Heart left ventricle (tissue), 16 donors: ENCODE measurements at regions not wholly inside any gene's neighbourhood (a gene's known extent, or its start where the extent isn't known, plus 50 kb on each side); places are given as distances from the start of the nearest gene placed in this dataset.
A peak's percentile ranks its signal among the peaks of the same experiment; 100 is the strongest.
"Not testable (repeated sequence)": the region's sequence is repeated elsewhere in the genome, so short reads cannot be mapped to it uniquely, and the experiment has no call there.

Source experiments
- ATAC-seq, 4 donors: fragments of 200-7000 bp; cut with Tn5 transposase; one replicate each; pipeline ENCODE4 v1.9.1; 2020 to 2022; ENCODE audit warnings: moderate library complexity in 4 of 4, mild to moderate bottlenecking in 3 of 4, moderate number of reproducible peaks in 1 of 4
- DNase-seq, 5 donors: peaks; one replicate each; pipeline ENCODE4 v3.0.0-alpha.2; 2020
- H3K27ac ChIP-seq, 12 donors: fragments of 200-600 bp; sonication (generic) in 4 of 12; one replicate each; pipeline versions ENCODE4 v1.5.0 to v1.8.0; 2016 to 2022; ENCODE audit warnings: mild to moderate bottlenecking in 2 of 12
- H3K27me3 ChIP-seq, 9 donors: fragments of 200-600 bp; sonication (generic) in 2 of 9; one replicate each; pipeline versions ENCODE4 v1.5.1 to v1.8.0; 2016 to 2022; ENCODE audit warnings: mild to moderate bottlenecking in 3 of 9
- H3K36me3 ChIP-seq, 9 donors: fragments of 200-600 bp; sonication (generic) in 2 of 9; one replicate each; pipeline versions ENCODE4 v1.5.0 to v1.8.0; 2018 to 2022; ENCODE audit warnings: mild to moderate bottlenecking in 2 of 9
- H3K4me1 ChIP-seq, 12 donors: fragments of 200-600 bp; sonication (generic) in 4 of 12; one replicate each; pipeline versions ENCODE4 v1.5.0 to v1.8.0; 2016 to 2022; ENCODE audit warnings: mild to moderate bottlenecking in 3 of 12
- H3K4me3 ChIP-seq, 12 donors: fragments of 200-600 bp; sonication (generic) in 4 of 12; one replicate each; pipeline versions ENCODE4 v1.5.0 to v1.8.0; 2017 to 2022; ENCODE audit warnings: mild to moderate bottlenecking in 9 of 12, moderate library complexity in 4 of 12
- H3K9me3 ChIP-seq, 12 donors: fragments of 200-600 bp; sonication (generic) in 4 of 12; one replicate each; pipeline versions ENCODE4 v1.5.0 to v1.8.0; 2016 to 2022; ENCODE audit warnings: mild to moderate bottlenecking in 1 of 12
- WGBS, 4 donors: extraction: QIAGEN DNeasy Blood & Tissue Kit in 2 of 4; methylation state at CpG; one replicate each; pipeline versions ENCODE4 v1.1.5 to v1.1.7; 2013 to 2018; 5-methylcytosine and 5-hydroxymethylcytosine counted together
- intact Hi-C, 10 donors: fragments of 100-400 bp; cut with DNase I; formaldehyde crosslinking; loops; one replicate each; pipeline versions ENCODE4 v1.11.1 to v1.14.2; 2022
- TF ChIP-seq, protein P1 (sequence below), 12 donors: fragments of 200-600 bp; sonication (generic) in 4 of 12; IDR thresholded peaks; one replicate each; pipeline versions ENCODE4 v1.5.0 to v1.8.0; 2018 to 2022; ENCODE audit warnings: antibody characterized with exemption in 12 of 12, mild to moderate bottlenecking in 5 of 12
- donor health status: ischemic (EF 13 %, LVEDD 7.1; RV severe dilation, severe dysfunction).
- donor health status: healthy with polysubstance abuse.
- donor health status: DM: no; HTN: yes; CAD: no.
- donor health status: DM: no; HTN: no; CAD: no.
- donor health status: ischemic (EF 25% LVEDD 6.9; RV normal size, moderate dysfunction).
- donor health status: ischemic (EF 25% LVEDD 5.7; RV mildly dilated, moderate dysfunction).
- donor health status: healthy.
- donor health status: DM: yes; HTN: yes; CAD: no.
- donor health status: ischemic (EF 35%, LVEDD 5.7; RV mildly dilated, moderate dysfunction).
- donor health status: nonischemic (EF 11% LVEDD 7.7; RV severe dilation, severe dysfunction).
- donor health status: DM: yes; HTN: yes; CAD: no.
- donor health status: PGD.
- donor health status: ischemic (EF 29% LVEDD 5.4; RV normal size, mild dysfunction).
- donor health status: nonischemic (EF 23%, LVEDD 6.1; RV moderate dilation, normal function).

DNA sequence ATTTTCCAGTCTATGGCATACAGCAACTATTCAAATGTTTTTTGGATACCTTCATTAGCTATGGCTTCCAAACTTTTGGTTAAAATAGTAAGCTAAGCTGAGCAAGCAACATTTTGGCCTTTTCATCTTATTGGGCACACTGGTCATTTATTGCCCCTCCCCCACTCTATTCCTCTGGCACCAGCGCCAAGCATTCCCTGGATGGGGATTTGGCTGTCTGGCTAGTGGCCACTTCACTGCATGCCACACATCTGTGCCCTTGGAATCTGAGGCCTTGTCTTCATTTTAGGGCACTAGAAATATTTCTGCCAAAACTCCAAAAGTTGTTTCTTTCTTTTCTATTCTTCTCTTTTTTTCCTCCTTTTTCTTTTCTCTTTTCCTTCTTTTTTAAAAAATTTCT, 305.8 kb upstream of the POTED start:
- H3K36me3 ChIP-seq, ATAC-seq, H3K4me3 ChIP-seq, H3K27ac ChIP-seq, H3K9me3 ChIP-seq, H3K27me3 ChIP-seq, intact Hi-C loops, H3K4me1 ChIP-seq, DNase-seq: not testable (repeated sequence)
- WGBS, 4 donors, result 13 to 43% (median 21%) methylated on average over 1 of the region's 1 CpG; no CpG with 5 or more reads in 1 of the 4 donors

DNA sequence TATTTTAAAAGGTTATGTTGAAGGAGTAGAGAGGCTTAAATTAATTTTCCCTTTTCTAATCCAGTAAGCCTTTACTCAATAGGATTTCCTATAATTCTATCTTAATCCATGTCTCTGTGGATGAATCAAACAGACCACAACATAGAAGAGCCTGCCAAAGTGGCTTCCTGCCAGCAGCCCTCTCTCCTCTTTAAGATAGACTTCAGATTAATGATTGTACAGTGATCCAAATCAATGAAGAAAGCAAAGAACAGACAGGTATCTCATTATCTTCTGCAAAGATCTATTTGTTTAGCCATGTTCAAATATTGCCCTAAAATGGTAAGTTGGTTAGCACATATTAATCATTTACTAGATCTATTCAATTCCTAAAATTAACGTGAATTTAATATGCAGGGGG, 304.7 kb upstream of the POTED start:
- H3K4me1 ChIP-seq, DNase-seq, intact Hi-C loops, H3K9me3 ChIP-seq, H3K27ac ChIP-seq, H3K4me3 ChIP-seq, ATAC-seq, H3K36me3 ChIP-seq, H3K27me3 ChIP-seq: not testable (repeated sequence)
- WGBS, 4 donors, result 11 to 21% (median 14%) methylated on average over 1 of the region's 1 CpG

DNA sequence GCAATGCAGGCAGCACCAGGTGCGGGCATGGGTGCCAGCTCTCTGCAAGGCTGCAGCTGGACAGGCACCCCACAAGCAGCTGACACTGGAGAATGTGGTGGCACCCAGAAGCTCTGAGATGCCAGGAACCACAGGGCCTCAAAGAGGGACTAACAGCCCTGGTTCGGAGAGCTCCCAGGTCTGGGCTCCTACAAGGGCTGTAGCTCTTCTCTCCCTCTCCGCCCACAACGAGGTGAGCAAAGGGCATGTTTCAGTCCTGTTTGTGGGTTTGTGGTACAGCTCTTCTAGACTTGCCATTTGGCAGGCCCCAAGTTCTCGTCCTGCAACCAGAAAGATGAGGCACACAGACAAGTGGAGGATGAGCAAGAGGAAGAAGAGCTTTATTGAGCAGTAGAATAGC, 299.5 kb upstream of the POTED start:
- H3K4me3 ChIP-seq, intact Hi-C loops, ATAC-seq, H3K27ac ChIP-seq, H3K36me3 ChIP-seq, H3K4me1 ChIP-seq, DNase-seq, H3K9me3 ChIP-seq, H3K27me3 ChIP-seq: not testable (repeated sequence)
- 62 to 88% (median 68%) methylated on average over 3 to 5 of the region's 5 CpGs for WGBS, 4 donors

DNA sequence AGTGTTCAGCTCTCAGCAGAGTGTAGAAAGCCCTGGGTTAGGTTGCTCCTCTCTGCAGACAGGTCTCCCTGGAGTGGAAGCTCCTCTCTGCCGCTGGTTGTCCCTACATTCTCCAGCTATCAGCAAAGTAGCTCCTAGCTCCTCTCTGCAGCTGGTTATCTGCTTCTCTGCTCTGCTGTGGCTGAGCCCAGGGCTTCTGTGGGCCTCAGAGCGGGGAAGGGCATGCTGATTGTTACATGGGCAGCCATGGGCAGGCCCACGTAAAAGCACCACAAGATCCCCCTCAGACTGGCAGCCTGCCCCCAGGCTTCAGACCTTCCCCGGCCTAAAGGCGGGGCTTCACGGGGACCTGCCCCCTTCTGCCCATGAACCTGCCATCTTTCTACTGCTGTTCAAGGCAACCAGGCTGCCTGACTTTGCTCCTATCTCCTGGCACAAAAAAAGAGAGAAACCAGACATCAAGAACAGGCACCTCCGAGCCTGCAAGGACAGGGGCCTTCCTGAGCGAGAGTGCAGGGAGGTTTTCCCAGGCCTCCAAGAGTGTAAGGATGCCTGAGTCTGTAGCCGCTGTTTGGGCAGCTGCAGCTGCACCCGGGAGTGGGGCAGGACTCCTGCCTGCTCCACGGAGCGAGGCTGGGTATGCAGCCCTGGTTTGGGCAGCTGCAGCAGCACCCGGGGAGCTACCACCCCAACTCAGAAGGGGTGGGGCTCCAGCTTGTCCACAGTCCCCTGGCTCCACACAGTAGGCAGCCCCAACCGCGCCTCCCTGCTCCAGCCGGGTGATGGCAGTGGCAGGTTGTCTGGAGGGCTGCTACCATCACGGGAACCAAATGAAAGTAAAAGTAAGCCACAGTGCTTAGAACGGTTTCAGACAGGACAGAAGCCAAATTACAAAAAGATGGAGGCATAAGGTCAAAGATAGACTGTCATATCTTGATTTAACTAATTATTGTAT, 298.7 kb upstream of the POTED start:
- H3K27ac ChIP-seq, ATAC-seq, H3K4me1 ChIP-seq, DNase-seq, H3K9me3 ChIP-seq, H3K27me3 ChIP-seq, H3K4me3 ChIP-seq, intact Hi-C loops, H3K36me3 ChIP-seq: not testable (repeated sequence)
- WGBS, 4 donors, result 65 to 73% (median 70%) methylated on average over 8 to 16 of the region's 18 CpGs

DNA sequence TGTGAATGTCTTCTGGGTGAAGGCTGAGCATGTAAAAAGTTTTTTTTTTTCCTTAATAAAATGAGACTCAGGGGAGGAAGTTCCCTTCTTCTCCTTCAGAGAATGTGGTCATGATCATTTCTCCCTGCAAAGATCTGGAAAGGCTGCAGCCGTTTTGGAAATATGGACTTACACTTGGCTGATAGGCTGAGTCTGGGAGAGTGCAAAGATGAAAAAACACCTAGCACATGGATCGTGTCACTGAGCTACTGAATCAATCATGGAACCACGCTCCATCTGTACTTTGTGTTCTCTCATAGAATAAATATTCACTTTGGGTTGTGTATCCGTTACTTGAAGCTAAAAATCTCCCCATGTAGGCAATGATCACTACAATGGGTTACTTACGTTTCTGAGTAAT, 290.9 kb upstream of the POTED start:
- H3K4me1 ChIP-seq, H3K36me3 ChIP-seq, H3K4me3 ChIP-seq, H3K27ac ChIP-seq, intact Hi-C loops, H3K27me3 ChIP-seq, DNase-seq: not testable (repeated sequence)
- ATAC-seq, result peak in 1 of 4 donors; percentile 55
- 28 to 36% (median 31%) methylated on average over 5 of the region's 5 CpGs for WGBS, 4 donors
- peaks cover 0 to 23% (median 4%) of the 10 kb centered on the region in 12 donors for H3K9me3 ChIP-seq

DNA sequence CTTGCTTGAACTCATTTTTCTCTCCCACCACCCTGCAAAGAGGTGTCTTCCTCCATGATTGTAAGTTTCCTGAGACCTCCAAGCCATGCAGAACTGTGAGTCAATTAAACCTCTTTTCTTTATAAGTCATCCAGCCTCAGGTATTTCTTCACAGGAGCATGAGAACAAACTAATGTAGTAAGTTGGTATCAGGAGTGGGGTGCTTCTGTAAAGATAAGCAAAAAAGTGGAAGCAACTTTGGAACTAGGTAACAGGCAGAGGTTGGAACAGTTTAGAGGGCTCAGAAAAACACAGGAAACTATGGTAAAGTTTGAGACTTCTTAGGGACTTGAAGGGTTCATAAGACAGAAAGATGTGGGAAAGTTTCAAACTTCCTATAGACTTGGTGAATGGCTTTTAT, 287.7 kb upstream of the POTED start:
- ATAC-seq, intact Hi-C loops: not testable (repeated sequence)
- H3K9me3 ChIP-seq, result peaks cover 0 to 23% (median 4%) of the 10 kb centered on the region in 12 donors

DNA sequence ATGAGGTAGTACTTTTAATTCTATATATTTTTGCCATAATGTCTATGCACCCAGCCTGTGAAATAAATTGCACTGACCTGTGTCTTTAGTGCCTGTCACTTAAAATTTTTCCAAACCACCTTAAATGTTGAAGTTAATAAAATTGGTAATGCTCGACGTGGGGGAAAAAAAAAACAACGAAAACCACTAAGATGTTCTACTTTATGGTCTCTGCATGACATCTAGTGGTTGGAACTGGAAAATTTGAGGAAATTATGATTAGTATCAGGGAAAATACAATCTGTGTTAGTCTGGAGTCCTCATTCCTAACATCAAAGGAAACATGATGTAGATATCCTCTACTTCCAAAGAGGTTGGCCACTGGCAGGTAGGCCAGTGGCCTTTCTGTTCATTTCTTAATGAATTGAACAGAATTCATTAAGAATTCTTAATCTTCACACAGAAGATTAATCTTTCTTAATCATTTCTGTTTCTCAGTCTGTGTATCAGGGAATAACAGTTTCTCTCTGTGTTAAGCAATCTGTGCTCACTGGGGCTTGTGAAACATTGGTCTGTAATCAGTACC, 268.8 kb upstream of the POTED start:
- H3K4me3 ChIP-seq, H3K27me3 ChIP-seq, H3K9me3 ChIP-seq, intact Hi-C loops, H3K36me3 ChIP-seq, H3K27ac ChIP-seq, DNase-seq, H3K4me1 ChIP-seq, ATAC-seq: not testable (repeated sequence)
- TF ChIP-seq, protein P1, sequence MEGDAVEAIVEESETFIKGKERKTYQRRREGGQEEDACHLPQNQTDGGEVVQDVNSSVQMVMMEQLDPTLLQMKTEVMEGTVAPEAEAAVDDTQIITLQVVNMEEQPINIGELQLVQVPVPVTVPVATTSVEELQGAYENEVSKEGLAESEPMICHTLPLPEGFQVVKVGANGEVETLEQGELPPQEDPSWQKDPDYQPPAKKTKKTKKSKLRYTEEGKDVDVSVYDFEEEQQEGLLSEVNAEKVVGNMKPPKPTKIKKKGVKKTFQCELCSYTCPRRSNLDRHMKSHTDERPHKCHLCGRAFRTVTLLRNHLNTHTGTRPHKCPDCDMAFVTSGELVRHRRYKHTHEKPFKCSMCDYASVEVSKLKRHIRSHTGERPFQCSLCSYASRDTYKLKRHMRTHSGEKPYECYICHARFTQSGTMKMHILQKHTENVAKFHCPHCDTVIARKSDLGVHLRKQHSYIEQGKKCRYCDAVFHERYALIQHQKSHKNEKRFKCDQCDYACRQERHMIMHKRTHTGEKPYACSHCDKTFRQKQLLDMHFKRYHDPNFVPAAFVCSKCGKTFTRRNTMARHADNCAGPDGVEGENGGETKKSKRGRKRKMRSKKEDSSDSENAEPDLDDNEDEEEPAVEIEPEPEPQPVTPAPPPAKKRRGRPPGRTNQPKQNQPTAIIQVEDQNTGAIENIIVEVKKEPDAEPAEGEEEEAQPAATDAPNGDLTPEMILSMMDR (IDR thresholded peaks at IDR 0.05), result peak in 3 of 12 donors; percentile 17 to 27 (median 23)
- 18 to 33% (median 23%) methylated on average over 3 of the region's 3 CpGs for WGBS, 4 donors

More for the DNA sequence above, 287.7 kb upstream of the POTED start:
- not testable (repeated sequence) for H3K36me3 ChIP-seq, H3K4me1 ChIP-seq, H3K4me3 ChIP-seq, H3K27ac ChIP-seq, DNase-seq, H3K27me3 ChIP-seq

DNA sequence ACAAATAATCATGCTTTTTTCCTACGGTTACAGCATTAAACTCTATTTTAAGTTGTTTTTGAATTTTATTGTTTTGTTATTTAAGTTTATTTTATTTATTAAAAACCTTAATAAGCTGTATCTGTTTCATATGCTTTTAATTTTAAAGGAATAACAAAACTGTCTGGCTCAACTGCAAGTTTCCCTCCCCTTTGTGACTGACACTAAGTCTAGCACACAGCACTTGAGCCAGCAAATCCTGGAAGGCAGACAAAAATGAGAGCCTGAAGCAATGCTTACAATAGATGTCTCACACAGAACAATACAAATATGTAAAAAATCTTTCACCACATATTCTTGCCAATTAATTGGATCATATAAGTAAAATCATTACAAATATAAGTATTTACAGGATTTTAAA, 258.1 kb upstream of the POTED start:
- H3K27ac ChIP-seq, H3K9me3 ChIP-seq, H3K36me3 ChIP-seq, H3K27me3 ChIP-seq, H3K4me3 ChIP-seq, intact Hi-C loops, DNase-seq, H3K4me1 ChIP-seq, ATAC-seq: not testable (repeated sequence)
- 22 to 87% (median 67%) methylated on average over 1 of the region's 1 CpG for WGBS, 4 donors

DNA sequence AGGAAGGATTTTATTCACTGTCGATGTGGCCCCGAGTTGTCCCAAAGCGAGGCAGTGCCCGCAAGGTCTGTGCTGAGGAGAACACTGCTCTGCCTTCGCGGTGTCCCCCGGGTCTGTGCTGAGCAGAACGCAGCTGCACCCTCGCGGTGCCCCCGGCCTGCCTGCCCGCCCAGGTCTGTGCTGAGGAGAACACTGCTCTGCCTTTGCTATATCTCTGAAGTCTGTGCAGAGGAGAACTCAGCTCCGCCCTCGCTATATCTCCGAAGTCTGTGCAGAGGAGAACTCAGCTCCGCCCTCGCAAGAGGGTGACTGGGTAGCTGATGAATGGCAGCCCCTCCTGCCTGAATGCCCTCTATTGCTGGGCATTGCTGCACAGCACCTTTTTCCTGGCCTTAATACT, 249.4 kb upstream of the POTED start:
- H3K36me3 ChIP-seq, ATAC-seq, H3K4me1 ChIP-seq, DNase-seq, H3K9me3 ChIP-seq, H3K4me3 ChIP-seq, H3K27me3 ChIP-seq, H3K27ac ChIP-seq, intact Hi-C loops: not testable (repeated sequence)
- 77 to 91% (median 82%) methylated on average over 5 to 17 of the region's 17 CpGs for WGBS, 4 donors
